ENCODE measurements at regions not wholly inside any gene's neighbourhood (a gene's known extent, or its start where the extent isn't known, plus 50 kb on each side); places are given as distances from the start of the nearest gene placed in this dataset.

DNA sequence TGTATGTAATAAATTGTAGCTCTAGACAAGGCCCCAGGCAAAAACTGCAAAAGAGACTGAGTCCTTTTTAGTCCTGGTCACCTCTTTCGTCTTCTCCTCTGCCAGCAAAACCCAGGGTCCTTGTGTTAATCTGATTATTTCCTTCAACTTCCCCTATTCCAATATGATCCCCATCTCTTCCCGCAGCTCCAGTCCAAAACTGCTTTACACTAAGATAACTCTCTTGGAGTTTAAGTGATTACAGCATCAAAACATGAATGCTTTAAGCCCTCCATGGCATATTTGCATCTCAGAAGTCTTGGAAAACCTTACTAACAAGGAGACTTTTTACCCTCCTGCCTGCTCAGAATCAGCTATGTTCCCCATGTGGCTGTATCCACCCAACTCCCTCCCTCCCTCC is 59.3 kb downstream of the MAGEA1 start:
- no peak for TF ChIP-seq POLR2A (IDR thresholded peaks at IDR 0.05; ENCODE audit: low read depth, low read length)
- no peak for TF ChIP-seq POLR2AphosphoS5 (IDR thresholded peaks at IDR 0.05; ENCODE audit: low read depth, low read length)
- no peak for TF ChIP-seq TAF1 (IDR thresholded peaks at IDR 0.05; ENCODE audit: low read depth, low read length)
- no peak for TF ChIP-seq POU2F2 (IDR thresholded peaks at IDR 0.05; ENCODE audit: low read depth, low read length)
- TF ChIP-seq SPI1 (IDR thresholded peaks at IDR 0.05; ENCODE audit: low read depth, low read length): no peak

All from GM12891 (cell line).